ENCODE measurements at regions not wholly inside any gene's neighbourhood (a gene's known extent, or its start where the extent isn't known, plus 50 kb on each side); places are given as distances from the start of the nearest gene placed in this dataset.

DNA sequence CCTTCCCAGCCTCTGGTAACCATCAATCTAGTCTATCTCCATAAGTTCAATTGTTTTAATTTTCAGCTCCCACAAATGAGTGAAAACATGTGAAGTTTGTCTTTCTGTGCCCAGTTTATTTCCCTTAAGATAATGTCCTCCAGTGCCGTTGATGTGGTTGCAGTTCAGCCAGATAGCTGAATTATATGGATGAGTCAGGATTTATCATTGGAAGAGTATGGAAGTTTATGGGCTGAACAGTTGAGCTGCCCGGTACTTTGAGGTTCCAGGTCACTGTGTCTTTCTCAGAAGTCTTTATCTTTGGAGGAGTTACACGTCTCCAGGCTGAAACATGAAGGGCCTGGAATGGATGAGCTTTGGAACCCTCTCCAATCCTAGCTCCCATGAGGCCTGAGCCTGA, 120.1 kb downstream of the ASCL4 start:
- DNase-seq, result no peak

DNA sequence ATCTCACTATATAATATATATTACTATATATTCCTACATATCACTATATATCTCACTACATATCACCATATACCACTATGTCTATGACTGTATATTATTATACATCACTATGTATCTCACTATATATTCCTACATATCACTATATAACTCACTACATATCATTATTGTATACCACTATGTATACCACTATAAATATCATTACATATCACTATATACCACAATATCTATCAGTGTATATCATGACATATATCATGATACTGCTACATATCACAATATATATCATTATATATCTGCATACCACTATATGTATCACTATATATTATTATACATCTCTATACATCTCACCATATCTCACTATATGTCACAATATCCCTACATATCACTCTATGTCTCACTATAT, 121.5 kb downstream of the ASCL4 start:
- no peak for DNase-seq

DNA sequence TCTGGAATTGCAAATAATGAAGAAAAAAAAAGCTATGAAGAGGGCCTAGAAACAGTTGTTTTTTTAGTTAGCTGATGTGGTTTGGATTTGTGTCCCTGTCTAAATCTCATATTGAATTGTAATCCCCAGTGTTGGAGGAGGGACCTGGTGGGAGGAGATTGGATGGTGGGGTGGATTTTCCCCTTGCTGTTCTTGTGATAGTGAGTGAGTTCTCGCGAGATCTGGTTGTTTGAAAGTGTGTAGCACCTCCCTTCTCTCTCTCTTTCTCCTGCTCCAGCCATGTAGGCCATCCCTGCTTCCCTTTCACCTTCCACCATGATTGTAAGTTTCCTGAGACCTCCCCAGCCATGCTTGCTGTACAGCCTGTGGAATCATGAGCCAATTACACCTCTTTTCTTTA, 126.1 kb downstream of the ASCL4 start:
- DNase-seq, result no peak

DNA sequence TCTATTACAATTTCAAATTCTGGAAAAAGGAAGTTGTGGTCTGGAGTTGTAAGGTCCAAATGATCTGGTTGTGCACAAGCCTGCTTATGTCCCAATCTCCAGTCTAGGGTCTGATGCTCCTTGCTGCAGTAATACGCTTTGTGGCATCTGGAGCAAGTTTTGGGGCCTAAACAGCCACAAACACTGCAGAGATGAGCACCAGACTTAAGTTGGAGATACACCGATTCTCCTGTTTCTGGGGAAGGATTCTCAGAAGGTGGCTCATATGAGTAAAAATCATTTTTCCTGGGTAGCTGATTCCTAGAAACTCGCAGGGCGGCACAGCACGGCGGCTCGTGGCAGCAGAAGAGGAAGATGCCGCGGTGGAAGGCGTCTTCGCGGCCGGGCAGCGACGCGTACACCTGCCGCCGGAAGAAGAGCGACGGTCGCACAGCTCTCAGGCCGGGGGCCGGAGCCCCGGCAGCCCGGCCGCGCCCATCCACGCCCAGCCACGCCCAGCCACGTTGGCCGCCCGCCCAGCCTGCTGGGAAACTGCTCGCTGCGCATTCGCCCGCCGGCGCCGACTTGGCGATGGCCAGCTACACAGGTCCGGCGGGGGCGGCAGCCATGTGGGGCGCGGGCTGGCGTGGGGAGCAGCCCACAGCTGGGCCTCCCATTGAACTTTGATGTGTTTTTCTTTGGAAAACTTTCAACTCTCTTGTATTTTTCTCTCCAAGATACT, 129.0 kb downstream of the ASCL4 start:
- DNase-seq, result no peak

DNA sequence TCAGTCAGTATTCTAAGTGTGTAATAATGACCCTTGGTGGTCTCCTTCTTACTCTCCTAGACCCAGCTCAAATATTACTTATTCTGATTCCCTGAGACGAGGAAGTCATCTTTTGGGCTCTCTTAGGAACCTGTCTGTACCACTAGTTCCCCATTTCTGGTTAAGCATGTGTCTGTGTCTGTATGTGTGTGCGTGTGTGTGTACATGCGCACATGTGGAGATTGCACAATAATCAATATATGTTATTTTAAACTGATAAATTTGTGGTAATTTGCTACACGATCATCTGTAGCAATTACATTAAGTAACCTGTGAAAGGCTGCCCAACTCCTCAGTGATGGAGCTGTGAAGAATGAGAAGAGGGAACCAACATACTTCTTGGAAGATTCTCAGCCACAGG, 132.2 kb downstream of the ASCL4 start:
- no peak for DNase-seq

DNA sequence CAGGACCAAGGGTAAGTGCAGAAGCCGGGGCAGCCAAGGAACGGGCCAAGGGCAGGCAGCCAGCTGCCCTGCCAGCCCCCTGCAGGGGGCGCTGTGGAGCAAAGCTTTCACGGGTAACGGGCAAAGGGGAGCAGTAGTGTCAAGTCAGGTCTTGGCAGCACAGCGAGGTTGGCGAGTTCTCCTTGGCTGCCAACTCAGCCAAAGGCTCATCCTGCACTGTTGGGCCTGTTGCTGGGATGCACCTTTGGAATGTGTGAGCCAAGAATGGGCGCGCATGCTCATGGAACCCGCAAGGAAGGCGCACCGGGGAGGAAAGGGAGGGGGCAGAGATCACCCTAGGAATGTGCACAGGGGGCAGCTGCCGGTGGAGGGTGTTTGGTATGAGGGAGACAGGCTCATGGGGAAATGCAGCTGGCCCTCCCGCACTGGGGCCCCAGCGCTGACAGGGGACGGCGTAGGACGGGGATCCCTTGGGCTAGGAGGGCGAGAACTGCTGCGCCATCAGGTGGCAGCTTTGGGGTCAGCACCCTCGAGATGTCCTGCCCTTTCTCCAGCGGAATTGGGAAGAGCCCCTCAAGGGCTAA, 138.0 kb downstream of the ASCL4 start:
- no peak for DNase-seq

DNA sequence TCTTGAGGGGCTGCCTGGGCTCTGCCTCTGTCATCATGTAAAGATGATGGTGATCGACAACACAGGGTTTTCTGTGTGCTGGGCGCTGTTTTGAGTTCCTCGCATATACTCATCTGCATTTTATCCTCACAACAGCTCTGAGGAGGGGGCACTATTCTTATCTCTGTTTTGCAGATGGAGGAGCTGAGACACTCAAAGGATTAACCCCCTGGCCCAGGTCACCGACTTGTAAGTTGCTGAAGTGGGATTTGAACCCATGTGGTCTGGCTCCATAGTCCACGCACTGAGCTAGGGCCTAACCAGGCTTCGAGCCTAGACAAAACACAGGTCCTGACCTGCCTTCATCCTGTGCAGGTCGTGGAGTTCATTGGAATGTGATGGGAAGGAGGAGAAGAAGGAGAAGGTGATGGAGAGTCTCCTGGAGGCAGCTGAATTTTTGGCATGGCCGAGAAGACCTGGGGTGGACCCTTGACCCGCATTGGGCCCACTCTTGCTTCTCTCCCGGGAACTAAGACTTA, 140.0 kb downstream of the ASCL4 start:
- DNase-seq, result no peak

DNA sequence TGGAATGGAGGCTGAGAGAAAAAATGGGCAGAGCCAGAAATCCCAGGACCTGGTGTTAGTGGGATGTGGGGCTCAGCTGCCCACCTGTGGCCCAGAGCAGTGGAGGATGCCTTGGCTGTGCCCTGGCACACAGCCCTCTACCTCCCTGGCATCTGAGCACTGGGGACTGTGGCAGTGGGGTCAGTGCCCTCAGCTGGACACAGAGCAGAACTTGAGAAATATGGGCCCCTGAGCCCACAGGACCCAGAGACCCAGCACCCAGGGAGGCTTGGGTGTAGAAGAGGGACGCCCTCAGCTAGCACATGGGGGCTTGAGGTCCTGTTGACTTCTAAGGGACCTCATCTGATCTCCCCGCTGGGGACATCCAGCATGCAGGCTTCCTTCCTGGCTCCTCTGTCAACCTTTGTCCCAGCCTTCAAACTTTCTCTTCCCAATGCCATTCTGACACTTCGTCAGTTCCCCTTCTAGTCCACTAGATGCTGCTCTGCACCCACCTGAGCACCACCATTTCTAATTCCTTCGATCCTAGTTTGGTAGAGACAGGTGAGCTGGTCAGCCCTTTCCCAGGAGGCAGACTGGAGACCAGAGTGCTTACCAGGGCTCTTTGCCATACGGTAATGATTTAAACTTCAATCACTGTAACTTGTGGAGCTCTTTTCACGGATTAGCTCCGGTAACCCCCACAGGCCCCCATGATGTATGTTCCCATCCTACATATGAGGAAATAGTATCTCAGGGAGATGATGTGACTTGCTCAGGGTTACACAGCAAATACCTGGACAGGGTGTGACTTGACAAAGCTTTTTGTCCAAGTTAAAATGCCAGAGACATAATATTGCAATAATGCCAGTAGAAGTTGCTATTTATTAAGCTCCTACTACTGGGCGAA, 143.7 kb downstream of the ASCL4 start:
- no peak for DNase-seq

DNA sequence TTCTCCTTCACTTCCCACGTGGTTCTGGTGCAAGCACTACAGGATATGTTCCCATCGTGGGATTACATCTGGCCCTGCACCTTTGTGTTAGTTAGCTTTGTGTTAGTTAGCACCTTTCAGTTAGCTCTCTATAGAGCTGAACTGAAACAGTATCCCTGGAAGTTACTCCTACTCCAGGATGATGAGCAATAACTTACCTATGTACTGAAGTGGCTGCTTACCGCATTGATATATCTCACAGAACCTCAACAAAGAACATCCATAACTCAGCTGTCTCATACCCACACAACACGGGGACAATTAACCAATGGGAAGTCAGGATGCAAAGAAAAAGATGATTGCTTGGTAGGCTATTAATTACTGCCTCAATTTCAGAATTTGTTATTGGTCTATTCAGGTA, 146.6 kb downstream of the ASCL4 start:
- no peak for DNase-seq

DNA sequence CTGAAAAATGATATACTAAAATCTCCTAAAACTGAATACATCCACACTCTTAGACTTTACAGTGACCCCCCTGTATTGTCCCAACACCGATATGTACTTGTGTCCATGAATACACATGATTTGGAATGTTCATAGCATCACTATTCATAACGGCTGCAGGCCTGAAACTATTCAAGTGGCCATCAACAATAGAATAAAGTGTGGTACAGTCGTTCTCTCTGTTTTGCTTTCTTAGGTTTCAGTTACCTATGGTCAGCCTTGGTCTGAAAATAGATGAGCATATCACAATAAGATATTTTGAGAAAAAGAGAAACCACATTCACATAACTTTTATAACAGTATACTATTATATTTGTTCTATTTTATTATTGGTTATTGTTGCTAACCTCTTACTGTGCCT, 150.6 kb downstream of the ASCL4 start:
- no peak for DNase-seq

DNA sequence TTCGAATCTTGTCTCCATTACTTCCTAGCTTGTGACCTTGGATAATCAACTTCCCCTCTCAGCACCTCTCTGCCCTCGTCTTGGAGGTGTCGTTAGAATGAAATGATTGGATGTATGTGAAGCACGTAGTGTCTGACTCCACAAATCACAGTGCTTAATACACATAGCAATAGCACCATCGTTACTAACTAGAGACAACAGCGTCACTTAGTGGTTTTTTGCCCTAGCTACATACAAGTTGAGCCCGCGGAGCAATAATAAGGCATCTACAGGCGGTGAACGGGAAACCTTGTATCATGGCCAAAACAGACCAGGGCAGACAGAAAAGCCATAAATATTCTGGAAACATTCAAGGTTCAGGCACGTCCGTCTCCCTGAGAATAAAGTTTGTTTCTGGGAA, 154.9 kb downstream of the ASCL4 start:
- DNase-seq, result no peak

DNA sequence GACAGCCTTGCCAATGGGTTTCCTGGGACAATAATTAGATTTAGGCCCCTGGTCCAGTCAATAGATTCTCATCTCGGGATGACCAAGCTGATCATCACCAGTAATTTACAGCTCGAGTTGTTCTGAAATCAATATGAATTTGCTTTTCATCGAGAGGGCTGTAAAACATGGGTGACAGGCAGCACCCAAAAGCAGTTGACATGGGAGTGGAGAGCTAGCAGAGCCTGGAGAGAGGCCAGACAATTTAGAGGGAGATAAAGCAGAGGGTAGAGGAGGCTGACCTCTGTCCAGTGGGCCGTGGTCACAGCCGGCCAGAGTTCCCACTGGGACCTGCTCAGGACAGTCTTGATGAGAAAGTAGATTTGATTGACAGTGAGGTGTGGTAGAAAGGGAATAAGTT, 157.3 kb downstream of the ASCL4 start:
- no peak for DNase-seq

DNA sequence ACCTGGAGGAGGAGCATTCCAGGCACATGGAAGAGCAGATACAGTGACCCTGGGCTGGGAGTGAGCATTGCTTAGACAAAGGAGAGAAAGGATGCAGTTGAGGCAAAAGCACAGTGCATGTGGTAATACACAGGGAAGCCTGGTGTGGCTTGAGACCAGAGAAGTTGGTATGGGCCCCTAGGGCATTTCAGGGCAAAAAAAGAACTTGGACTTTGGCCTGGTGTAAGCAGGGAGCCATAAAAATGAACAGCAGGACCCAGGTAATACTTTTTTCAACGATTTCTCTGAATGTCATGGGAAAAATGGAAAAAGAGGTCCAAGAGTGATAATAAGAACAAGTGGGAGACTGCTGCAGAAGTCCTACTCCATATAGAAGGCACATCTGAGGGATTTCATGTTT, 163.9 kb downstream of the ASCL4 start:
- no peak for DNase-seq

DNA sequence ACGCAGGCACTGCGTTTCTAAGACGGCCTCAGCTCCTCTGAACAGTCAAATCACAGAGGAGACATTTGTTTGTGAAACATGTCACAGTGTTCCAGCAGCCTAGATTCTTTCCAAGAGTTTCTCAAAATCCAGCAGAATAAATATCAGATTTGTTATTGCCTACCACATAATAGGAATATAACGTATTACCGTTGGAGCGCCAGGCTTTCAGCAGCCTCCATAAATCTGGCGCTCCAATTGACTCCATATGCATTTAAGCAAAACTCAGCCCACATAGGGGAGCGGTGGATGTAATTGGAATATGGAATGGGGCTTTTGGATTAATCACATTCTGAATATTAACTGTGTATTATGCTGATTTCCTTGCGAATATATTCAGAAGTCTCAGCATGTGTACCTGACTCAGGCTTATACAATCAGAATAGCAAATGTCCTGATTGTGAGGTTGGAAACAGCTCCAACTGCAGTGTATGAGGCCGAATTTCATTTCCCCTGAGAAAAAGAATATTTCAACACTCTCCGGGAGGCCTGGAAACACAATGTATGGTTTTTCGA, 174.0 kb downstream of the ASCL4 start:
- DNase-seq, result no peak

DNA sequence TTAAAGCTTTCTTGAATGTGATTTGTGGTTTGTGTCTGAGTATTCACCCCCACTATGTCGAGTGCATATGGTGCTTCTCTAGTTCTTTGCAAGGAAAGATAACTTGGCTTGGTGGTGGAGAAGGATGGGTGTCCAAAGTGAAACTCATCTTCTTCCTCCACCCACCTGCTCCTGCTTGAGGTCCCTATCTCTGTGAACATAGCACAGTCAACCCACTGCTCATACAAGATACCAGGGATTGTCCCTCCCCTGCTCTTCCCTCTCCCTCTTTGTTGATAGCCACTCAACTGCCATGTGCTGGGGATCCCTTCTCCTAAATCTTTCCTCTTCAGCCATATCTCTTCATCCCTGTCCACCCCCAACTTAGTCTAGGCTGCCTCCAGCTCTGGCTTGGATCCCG, 176.5 kb downstream of the ASCL4 start:
- DNase-seq, result no peak

DNA sequence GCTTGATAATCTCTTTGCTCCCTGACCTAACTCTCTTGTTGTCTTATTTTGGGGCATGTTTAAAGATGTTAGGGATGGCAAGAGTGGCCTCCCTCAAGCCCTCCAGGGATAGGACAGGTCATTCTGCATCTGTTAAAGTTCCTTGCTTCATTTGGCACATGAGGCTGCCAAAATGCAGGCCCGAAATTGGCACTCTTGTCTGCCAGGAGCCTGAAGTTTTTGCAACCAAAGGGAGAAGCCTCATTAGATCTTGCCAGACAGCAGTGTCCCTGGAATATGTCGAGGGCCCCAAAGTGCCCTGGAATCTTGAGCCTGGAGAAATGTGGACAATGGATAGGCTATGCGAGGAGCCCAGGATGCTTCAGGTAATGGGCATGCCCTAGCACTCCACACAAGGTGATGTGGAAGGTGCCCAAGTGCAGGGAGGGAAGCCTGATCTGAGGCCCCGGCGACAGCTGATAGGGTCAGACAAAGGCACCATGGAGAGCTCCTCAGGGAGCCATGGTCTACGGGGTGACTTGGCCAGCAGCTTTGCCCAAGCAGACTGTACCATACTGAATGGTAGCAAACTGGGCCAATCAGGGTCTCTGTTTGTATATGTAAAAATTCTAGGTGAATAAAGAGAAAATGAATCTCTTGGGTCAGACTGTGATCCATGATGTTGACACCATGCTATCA, 173.0 kb upstream of the WSCD2 start:
- no peak for DNase-seq

DNA sequence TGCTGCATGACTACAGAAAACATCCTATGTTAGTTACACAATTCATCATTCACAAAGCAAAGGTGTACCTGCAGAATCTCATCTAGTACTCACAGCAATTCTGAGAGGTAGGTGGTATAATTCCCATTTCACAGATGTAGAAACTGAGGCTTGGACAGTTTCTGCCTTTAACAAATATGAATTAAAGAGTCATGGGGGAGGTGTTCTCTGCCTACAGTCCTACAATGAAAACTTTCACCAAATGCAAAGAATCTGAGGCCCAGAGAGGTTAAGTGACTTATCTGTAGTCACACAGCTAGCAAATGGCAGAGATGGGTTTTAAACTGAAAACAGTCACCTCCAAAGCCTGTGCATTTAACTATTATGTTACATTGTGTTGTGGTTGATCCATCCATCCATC, 171.6 kb upstream of the WSCD2 start:
- no peak for DNase-seq

DNA sequence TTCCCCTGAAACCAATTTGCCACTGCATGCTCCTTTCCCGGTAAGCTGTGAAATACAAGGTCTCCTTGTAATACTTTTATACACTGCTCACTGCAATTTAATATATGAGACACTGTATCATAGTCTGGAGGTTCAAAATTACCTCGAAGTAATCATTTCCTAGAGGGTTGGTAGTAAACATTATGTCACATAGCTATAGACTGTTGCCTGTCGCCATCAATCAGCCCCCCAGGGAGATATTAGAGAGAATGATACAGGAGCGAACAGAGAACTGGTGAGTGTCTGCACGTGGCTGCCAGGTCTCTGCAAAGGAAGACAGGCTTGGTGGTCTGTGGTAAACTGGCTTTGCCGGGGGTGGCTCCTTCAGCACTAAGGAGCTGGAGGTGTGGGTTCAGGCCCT, 165.5 kb upstream of the WSCD2 start:
- DNase-seq, result no peak

DNA sequence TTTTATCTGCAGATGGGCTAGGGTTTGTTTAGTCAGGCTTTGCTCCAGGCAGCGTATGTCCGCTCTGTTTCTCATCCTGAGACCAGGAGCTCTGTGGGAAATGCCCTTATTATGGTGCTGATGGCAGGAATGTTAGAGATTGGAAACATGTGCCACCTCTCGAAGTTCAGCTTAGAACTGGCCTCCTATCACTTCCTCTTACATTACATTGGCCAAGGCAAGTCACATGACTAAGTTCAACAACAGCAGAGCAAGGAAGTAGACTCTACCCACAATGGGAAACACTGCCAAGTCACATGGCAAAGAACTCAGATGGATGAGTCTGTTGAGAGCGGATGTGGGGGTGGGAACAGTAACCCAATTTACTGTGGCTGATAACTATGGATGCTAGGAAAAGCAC, 161.9 kb upstream of the WSCD2 start:
- no peak for DNase-seq

DNA sequence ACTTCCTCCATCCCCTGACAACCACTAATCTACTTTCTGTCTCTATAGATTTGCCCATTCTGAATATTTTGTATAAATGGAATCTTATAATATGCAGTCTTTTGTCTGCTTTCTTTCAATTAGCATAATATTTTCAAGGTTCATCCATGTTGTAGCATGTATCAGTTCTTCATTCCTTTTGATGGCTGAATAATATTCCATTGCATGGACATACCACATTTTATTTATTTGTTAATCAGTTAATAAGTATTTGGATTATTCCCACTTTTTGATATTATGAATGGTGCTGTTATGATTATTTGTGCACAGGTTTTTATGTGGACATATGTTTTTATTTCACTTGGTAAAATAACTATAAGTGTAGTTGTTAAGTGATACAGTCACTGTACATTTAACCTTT, 155.1 kb upstream of the WSCD2 start:
- no peak for DNase-seq

DNA sequence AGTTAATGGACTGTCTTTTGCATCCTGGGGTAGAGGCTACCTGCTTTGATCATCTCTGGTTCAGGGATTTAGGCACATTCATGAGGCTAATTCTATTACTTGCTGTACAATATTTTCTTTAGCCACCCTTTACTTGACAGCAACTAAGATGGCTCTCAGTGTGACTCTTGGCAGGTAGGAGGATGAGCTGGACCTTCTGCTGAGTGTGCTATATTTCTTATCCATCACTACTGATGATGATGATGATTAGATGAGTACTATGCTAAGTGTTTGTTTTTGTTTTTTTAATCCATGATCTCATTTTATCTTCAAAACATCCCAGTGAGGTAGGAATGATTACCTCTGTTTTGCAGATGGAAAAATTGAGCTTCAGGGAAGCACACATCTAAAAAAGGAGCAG, 152.8 kb upstream of the WSCD2 start:
- DNase-seq, result no peak

DNA sequence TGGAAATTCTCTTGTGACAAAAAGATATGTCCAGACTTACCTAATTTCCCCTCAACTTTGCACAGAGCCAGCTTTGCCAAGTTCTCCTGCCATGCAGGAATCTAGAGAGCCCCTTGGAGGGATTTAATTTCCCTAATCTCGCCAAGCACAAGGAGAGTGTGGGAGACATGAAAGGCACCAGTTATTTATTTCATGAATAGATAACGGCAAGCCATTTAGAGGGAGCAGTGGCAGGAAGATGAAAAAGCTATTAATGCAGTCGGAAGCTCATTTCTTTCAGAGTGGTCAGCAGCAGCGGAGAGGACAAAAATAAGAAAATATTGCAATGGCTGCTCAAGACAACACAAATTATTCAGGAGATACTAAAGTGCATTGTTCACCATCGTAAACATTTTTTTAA, 150.9 kb upstream of the WSCD2 start:
- no peak for DNase-seq

DNA sequence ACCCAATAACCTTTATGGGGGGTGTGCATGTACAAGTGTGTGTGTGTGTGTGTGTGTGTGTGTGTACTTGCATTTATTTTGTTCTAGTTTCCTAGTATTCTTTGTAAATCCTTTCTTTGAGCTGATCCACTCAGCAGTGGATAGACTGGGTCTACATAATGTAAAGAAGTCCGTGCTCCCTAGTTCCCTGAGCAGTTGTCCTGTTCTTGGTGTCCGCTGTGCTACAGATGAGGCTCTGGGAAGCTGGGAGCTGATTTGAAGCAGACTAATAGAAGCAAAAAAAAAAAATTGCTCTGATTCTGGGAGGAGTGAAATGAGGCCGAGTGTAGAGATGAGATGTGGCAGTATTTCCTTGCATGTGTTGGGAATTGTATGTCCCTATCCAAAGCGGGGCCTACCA, 150.4 kb upstream of the WSCD2 start:
- no peak for DNase-seq
